Stimulated activated CD8-positive, alpha-beta memory T cell treated with anti-CD3 and anti-CD28 coated beads, Interleukin-12 subunit alpha, Interleukin-12 subunit beta, amount 100 ng/mL, for 1 hour (primary cell): ENCODE measurements at regions not wholly inside any gene's neighbourhood (a gene's known extent, or its start where the extent isn't known, plus 50 kb on each side); places are given as distances from the start of the nearest gene placed in this dataset.
"Not testable (repeated sequence)": the region's sequence is repeated elsewhere in the genome, so short reads cannot be mapped to it uniquely, and the experiment has no call there.

ENCODE experiments used
- DNase-seq: peaks from one replicate; pipeline ENCODE4 v3.0.0-alpha.2; 2020; ENCODE audit warnings: low read depth

GRCh38 chr4:58871509-58871908 is 1761.3 kb upstream of the IGFBP7 start:
- DNase-seq = no peak

GRCh38 chr4:58849026-58849425 is 1738.8 kb upstream of the IGFBP7 start:
- no peak for DNase-seq

GRCh38 chr4:58843455-58843854 is 1733.3 kb upstream of the IGFBP7 start:
- no peak for DNase-seq

GRCh38 chr4:58833126-58833525 is 1722.9 kb upstream of the IGFBP7 start:
- DNase-seq = no peak

- no peak for DNase-seq
These were observed 1715.1 kb upstream of the IGFBP7 start for GRCh38 chr4:58825278-58825677.

- not testable (repeated sequence) for DNase-seq
These were observed 1708.4 kb upstream of the IGFBP7 start for GRCh38 chr4:58818560-58818959.

GRCh38 chr4:58809948-58810347 is 1699.8 kb upstream of the IGFBP7 start:
- no peak for DNase-seq

- no peak for DNase-seq
These were observed 1699.2 kb upstream of the IGFBP7 start for GRCh38 chr4:58809366-58809765.

- DNase-seq = no peak
These were observed 1698.6 kb upstream of the IGFBP7 start for GRCh38 chr4:58808817-58809216.

- DNase-seq = no peak
These were observed 1697.8 kb upstream of the IGFBP7 start for GRCh38 chr4:58807843-58808615.

- no peak for DNase-seq
These were observed 1666.4 kb upstream of the IGFBP7 start for GRCh38 chr4:58776627-58777026.

GRCh38 chr4:58767598-58767997 is 1657.4 kb upstream of the IGFBP7 start:
- DNase-seq = no peak

- no peak for DNase-seq
These were observed 1656.6 kb upstream of the IGFBP7 start for GRCh38 chr4:58766763-58767162.

- no peak for DNase-seq
These were observed 1651.4 kb upstream of the IGFBP7 start for GRCh38 chr4:58761563-58761962.

- no peak for DNase-seq
These were observed 1650.6 kb upstream of the IGFBP7 start for GRCh38 chr4:58760737-58761136.

GRCh38 chr4:58760100-58760499 is 1649.9 kb upstream of the IGFBP7 start:
- no peak for DNase-seq

- DNase-seq = no peak
These were observed 1639.0 kb upstream of the IGFBP7 start for GRCh38 chr4:58749206-58749605.

- DNase-seq = no peak
These were observed 1630.7 kb upstream of the IGFBP7 start for GRCh38 chr4:58740897-58741296.

- no peak for DNase-seq
These were observed 1629.1 kb upstream of the IGFBP7 start for GRCh38 chr4:58739275-58739674.

- no peak for DNase-seq
These were observed 1628.2 kb upstream of the IGFBP7 start for GRCh38 chr4:58738375-58738774.

- DNase-seq = no peak
These were observed 1624.0 kb upstream of the IGFBP7 start for GRCh38 chr4:58734030-58734674.

GRCh38 chr4:58732973-58733372 is 1622.8 kb upstream of the IGFBP7 start:
- no peak for DNase-seq

GRCh38 chr4:58723954-58724353 is 1613.8 kb upstream of the IGFBP7 start:
- DNase-seq = no peak

- no peak for DNase-seq
These were observed 1600.9 kb upstream of the IGFBP7 start for GRCh38 chr4:58711039-58711438.
